HG02840 (cell line): ENCODE measurements at regions not wholly inside any gene's neighbourhood (a gene's known extent, or its start where the extent isn't known, plus 50 kb on each side); places are given as distances from the start of the nearest gene placed in this dataset.

Source experiments
- ATAC-seq: cut with Tn5 transposase; IDR thresholded peaks from one replicate; pipeline ENCODE4 v1.9.1; 2021; ENCODE audit warnings: mild to moderate bottlenecking, moderate library complexity, moderate number of reproducible peaks; ENCODE audit not compliant: unreplicated experiment, low FRiP score

DNA sequence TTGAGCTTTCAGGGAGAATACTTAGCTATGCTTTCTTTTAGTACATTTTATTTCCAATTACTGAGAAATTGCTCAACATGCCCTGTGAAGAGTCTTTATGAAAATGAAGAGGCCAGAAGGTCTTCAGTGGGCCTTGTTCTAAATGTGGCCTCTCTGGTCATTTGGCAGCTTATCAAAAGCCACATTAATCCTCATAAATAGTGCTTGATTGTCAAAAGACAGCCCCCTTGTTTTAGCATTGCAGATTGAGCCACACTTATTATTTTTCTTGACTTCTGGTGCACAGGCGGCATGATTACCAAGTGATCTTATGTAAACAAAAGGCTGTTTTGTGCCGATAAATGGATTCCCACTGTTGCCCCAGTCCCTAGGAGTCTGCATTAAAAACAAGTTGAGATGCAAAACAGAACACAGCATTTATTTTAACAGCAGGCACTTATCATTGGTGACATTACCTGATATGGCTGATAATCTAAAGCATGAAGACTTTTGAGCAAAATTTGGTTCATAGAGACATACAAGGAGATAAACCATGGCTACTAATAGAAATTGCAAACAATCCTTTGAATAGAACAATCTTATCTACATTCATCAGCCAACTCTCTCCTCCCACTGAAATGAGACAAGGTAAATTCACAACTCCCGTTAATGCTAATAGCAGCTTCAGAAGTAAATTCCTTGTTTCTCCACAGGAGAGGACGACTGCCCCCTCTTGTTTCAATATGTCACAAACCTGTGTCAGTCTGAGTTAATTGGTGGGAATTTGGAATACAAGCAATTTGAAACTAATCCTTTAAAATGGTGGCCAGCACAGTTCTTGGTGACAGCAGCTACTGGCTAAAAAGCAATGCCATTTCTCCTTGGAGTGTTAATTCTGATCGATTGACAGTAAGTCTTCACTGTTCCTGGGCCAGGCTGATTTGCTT lies 194.3 kb downstream of the NSUN3 start:
- no peak for ATAC-seq

- no peak for ATAC-seq
Measured at GRCh38 chr3:94258851-94259250, 196.0 kb downstream of the NSUN3 start.

- ATAC-seq = no peak
Measured at GRCh38 chr3:94259291-94259690, 196.4 kb downstream of the NSUN3 start.

DNA sequence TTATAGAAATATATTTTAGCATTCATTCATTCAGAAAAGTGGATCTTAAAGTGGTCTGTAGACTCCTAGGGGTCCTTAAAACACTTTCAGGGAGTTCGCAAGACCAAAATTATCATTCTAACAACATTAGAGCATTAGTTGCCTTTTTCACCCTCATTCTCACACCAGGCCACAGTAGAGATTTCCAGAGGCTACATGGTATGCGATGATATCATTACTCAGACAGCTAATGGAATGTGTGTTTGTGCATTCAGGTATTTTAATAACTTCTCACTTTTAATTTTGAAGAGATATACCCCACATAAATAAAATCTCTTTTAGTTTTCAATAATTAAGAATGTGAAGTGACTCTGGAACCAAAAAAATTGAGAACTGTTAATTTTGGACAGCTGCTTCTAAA lies 206.9 kb downstream of the NSUN3 start:
- ATAC-seq = no peak

GRCh38 chr3:94272016-94272415 lies 209.2 kb downstream of the NSUN3 start:
- ATAC-seq = no peak

- ATAC-seq = no peak
Measured at GRCh38 chr3:94280958-94281357, 218.1 kb downstream of the NSUN3 start.

DNA sequence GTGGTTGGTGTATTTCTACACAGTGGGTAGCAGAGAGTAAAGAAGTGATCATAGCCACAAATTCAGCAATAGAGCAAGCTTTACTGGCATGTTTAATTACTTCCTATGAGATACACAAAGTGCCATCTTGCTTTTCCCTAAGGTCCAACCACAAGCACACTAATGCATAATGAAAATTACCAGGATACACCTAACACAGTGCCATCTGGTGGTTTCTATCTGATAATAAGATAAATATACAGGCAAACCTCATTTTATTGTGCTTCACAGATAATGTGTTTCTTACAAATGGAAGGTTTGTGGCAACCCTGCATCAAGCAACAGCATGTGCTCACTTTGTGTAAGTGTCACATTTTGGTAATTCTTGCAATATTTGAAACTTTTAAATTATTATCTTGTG lies 223.0 kb downstream of the NSUN3 start:
- no peak for ATAC-seq

GRCh38 chr3:94291686-94292085 lies 228.8 kb downstream of the NSUN3 start:
- ATAC-seq = no peak

GRCh38 chr3:94292151-94292550 lies 229.3 kb downstream of the NSUN3 start:
- ATAC-seq = no peak

- no peak for ATAC-seq
Measured at GRCh38 chr3:94293793-94294195, 230.9 kb downstream of the NSUN3 start.

DNA sequence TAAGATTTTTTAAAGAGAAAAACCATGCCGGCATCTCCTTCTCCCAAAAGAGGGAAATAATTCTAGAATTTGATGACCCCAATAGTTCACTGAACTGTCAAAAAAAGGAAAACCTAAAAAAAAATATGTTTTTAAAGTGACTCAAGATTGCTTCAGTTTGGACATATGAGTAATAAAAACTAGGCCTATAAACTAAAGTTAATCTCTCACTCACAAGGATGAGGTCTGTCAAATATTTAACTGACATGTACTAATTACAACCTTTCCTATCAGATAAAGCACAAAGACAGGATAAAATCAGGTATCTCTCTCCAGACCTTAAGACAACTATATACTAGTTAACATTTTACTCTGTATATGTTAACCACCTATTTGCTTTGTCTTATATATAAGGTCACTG lies 231.9 kb downstream of the NSUN3 start:
- ATAC-seq = no peak

GRCh38 chr3:94299716-94300115 lies 236.9 kb downstream of the NSUN3 start:
- no peak for ATAC-seq

GRCh38 chr3:94301366-94301765 lies 238.5 kb downstream of the NSUN3 start:
- no peak for ATAC-seq

GRCh38 chr3:94303266-94303665 lies 240.4 kb downstream of the NSUN3 start:
- no peak for ATAC-seq

DNA sequence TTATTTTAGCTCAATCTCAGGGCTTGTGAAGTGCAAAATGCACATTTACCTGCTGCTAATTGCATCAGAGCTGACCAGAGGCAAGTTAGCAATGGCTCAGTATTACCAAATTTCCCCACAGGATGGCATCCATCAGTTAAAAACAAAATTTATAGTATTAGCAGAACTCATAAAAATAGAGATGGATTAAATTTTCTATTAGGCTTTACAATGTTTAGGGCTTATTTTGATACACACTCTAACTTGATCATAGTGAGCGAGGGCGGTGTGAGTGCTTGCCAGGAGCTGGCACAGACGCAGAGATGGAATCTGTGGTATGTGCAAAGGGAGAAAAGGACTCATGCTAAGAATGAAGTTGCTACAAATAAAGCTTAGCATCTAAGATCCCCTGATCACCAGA lies 241.0 kb downstream of the NSUN3 start:
- no peak for ATAC-seq

DNA sequence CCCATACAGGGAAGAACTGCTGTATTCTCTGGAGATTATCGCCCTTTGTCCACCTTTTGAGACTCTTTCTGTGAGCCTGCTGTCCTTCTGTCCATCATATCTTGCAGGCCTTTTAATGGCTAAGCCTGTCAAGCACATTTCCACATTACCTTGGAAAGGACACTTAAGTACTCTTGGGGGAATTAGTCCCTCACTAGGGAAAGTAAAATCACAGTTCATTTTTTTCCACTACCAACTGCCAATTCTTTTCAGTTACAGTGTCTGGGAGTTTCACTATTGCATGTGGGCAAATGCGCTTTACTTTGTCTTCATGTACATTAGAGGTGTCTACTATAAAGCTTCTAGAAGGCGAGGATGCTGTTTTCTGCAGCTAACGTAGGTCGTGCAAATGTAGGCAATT lies 242.1 kb downstream of the NSUN3 start:
- ATAC-seq = no peak

DNA sequence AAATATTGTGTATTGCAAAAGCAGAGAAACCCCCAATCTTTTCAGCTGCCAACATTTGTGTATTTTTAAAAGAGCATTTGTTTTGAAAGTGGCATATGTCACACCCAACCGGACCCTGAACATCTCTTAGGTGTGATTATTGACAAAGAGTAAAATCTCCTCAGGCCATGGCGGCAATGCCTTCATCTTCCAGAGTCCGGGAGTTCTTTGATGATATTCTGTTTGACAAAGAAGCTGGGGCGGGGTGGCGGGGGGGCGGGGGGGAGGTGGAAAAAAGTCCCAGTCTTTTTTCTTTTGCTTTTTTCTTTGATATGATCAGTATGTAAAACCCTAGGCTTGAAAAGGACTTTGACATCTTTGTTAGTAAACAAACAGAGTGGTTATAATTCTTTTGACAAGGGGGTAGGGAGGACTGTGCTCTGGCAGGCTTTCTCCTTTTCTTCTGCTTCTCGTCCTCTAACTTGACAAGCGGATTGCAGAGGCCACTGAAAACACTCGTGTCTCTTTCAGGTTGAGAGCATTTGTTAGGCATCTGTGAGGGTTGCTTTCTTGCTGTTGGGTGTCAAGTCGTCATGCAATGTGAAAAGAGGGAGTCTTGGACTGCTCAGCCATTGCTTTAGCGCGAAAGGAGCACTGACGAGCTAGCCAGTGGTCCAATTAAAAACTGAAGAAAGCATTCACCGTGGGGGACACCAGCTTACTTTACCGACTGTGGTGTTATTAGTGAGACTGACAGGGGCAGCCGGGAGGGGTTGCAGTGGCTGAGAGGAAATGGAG lies 243.2 kb downstream of the NSUN3 start:
- ATAC-seq = no peak

- no peak for ATAC-seq
Measured at GRCh38 chr3:94307588-94307987, 244.7 kb downstream of the NSUN3 start.

- ATAC-seq = no peak
Measured at GRCh38 chr3:94308767-94309166, 245.9 kb downstream of the NSUN3 start.

GRCh38 chr3:94310341-94311135 lies 247.7 kb downstream of the NSUN3 start:
- no peak for ATAC-seq

- ATAC-seq = no peak
Measured at GRCh38 chr3:94311651-94312050, 248.8 kb downstream of the NSUN3 start.
